ENCODE measurements at regions not wholly inside any gene's neighbourhood (a gene's known extent, or its start where the extent isn't known, plus 50 kb on each side); places are given as distances from the start of the nearest gene placed in this dataset.

GRCh38 chrX:44733931-44734330 is 109.9 kb upstream of the DUSP21 start:
- TF ChIP-seq POLR2AphosphoS5 (IDR thresholded peaks at IDR 0.05; ENCODE audit: insufficient read depth, low read depth, low read length) (no peak), CTCF (IDR thresholded peaks at IDR 0.05; ENCODE audit: extremely low read depth in 1 of 2, insufficient read depth in 1 of 2, low read depth in 1 of 2, low read length in 2 of 2) (no peak)
